RCC 7860 (cell line): ENCODE measurements at regions not wholly inside any gene's neighbourhood (a gene's known extent, or its start where the extent isn't known, plus 50 kb on each side); places are given as distances from the start of the nearest gene placed in this dataset.
"Not testable (repeated sequence)": the region's sequence is repeated elsewhere in the genome, so short reads cannot be mapped to it uniquely, and the experiment has no call there.

Experiments used
- DNase-seq: peaks from one replicate; pipeline ENCODE4 v3.0.0-alpha.2; 2015; ENCODE audit warnings: low spot score
- FAIRE-seq: peaks from 2 replicates; lab custom pipeline; 2012; peaks lifted over from hg19 to GRCh38; lab: Jason Lieb, UNC

GRCh38 chrX:122248681-122249080 lies 935.4 kb upstream of the GRIA3 start:
- FAIRE-seq (no peak), DNase-seq (no peak)

GRCh38 chrX:122252454-122252853 lies 931.6 kb upstream of the GRIA3 start:
- DNase-seq: no peak
- FAIRE-seq: no peak

GRCh38 chrX:122268353-122268752 lies 915.7 kb upstream of the GRIA3 start:
- no peak for FAIRE-seq
- DNase-seq: no peak

GRCh38 chrX:122269243-122269781 lies 914.8 kb upstream of the GRIA3 start:
- FAIRE-seq (no peak), DNase-seq (no peak)

GRCh38 chrX:122270809-122271494 lies 913.1 kb upstream of the GRIA3 start:
- FAIRE-seq (no peak), DNase-seq (no peak)

- FAIRE-seq: no peak
- no peak for DNase-seq
Measured at GRCh38 chrX:122272011-122272410, 912.1 kb upstream of the GRIA3 start.

- FAIRE-seq: no peak
- no peak for DNase-seq
Measured at GRCh38 chrX:122279746-122280145, 904.3 kb upstream of the GRIA3 start.

- not testable (repeated sequence) for FAIRE-seq, DNase-seq
Measured at GRCh38 chrX:122299822-122300221, 884.3 kb upstream of the GRIA3 start.

- DNase-seq (no peak), FAIRE-seq (no peak)
Measured at GRCh38 chrX:122301491-122301890, 882.6 kb upstream of the GRIA3 start.

- no peak for FAIRE-seq
- no peak for DNase-seq
Measured at GRCh38 chrX:122303761-122304160, 880.3 kb upstream of the GRIA3 start.

- FAIRE-seq: no peak
Measured at GRCh38 chrX:122344816-122345215, 839.3 kb upstream of the GRIA3 start.

GRCh38 chrX:122363112-122363795 lies 820.8 kb upstream of the GRIA3 start:
- DNase-seq (no peak), FAIRE-seq (no peak)

More at GRCh38 chrX:122344816-122345215, 839.3 kb upstream of the GRIA3 start:
- DNase-seq: no peak

- not testable (repeated sequence) for DNase-seq, FAIRE-seq
Measured at GRCh38 chrX:122375533-122375932, 808.5 kb upstream of the GRIA3 start.

- FAIRE-seq: no peak
- no peak for DNase-seq
Measured at GRCh38 chrX:122389005-122389404, 795.1 kb upstream of the GRIA3 start.

GRCh38 chrX:122418758-122419157 lies 765.3 kb upstream of the GRIA3 start:
- no peak for FAIRE-seq
- no peak for DNase-seq

- no peak for FAIRE-seq
- DNase-seq: no peak
Measured at GRCh38 chrX:122421434-122422121, 762.5 kb upstream of the GRIA3 start.

GRCh38 chrX:122422547-122422946 lies 761.5 kb upstream of the GRIA3 start:
- FAIRE-seq (no peak), DNase-seq (no peak)

GRCh38 chrX:122434942-122435341 lies 749.1 kb upstream of the GRIA3 start:
- FAIRE-seq: no peak

GRCh38 chrX:122439831-122440230 lies 744.2 kb upstream of the GRIA3 start:
- FAIRE-seq (no peak), DNase-seq (no peak)

More at GRCh38 chrX:122434942-122435341, 749.1 kb upstream of the GRIA3 start:
- DNase-seq: no peak

GRCh38 chrX:122440832-122441231 lies 743.2 kb upstream of the GRIA3 start:
- FAIRE-seq (no peak), DNase-seq (no peak)

GRCh38 chrX:122441451-122441850 lies 742.6 kb upstream of the GRIA3 start:
- DNase-seq: no peak
- FAIRE-seq: no peak

- no peak for DNase-seq
- no peak for FAIRE-seq
Measured at GRCh38 chrX:122445466-122445865, 738.6 kb upstream of the GRIA3 start.
